ENCODE measurements at regions not wholly inside any gene's neighbourhood (a gene's known extent, or its start where the extent isn't known, plus 50 kb on each side); places are given as distances from the start of the nearest gene placed in this dataset.

DNA sequence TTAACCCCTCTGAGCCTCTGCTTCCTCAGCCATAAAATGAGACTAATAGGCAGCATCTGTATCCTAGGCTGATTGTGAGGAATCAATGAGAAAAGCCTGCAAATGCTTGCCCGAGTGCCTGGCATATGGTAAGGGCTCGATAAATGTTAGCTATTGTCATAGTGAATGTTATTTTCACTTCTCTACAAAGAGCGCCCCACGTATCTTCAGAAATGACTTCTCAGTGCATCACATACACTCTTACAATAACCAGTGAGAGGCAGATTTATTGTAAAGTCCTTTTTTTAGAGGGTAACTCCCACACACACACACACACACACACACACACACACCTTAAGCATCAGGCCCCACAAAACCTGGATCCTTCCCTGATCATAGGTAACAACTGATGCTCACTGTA lies 60.5 kb upstream of the SPATA12 start:
- Histone ChIP-seq H3K4me2 (ENCODE audit: low read length) (no peak overlapping the region), H3K27ac (ENCODE audit: low read depth, low read length) (no peak overlapping the region), H3K9me2 (ENCODE audit: insufficient read depth) (no peaks in the 10 kb centered on the region), H2AFZ (ENCODE audit: low read depth, low read length, poor library complexity, severe bottlenecking) (no peak overlapping the region), H3K9ac (ENCODE audit: low read length) (no peak overlapping the region), H3K79me2 (ENCODE audit: insufficient read depth, low read length) (no peaks in the 10 kb centered on the region), H3K27me3 (ENCODE audit: insufficient read depth, low read length) (no peaks in the 10 kb centered on the region), H3K36me3 (ENCODE audit: control insufficient read depth in 1 of 2, insufficient read depth in 2 of 2, low read length in 2 of 2) (peaks cover 0 to 4% of the 10 kb centered on the region in 2 experiments; a peak in 1 of 4 replicates), H3K9me3 (ENCODE audit: control insufficient read depth in 1 of 2, insufficient read depth in 1 of 2, low read depth in 1 of 2, low read length in 2 of 2) (no peaks in the 10 kb centered on the region), H3K4me1 (ENCODE audit: control insufficient read depth in 1 of 2, insufficient read depth in 2 of 2, low read length in 2 of 2) (peaks cover 0 to 8% of the 10 kb centered on the region in 2 experiments; a peak in 2 of 4 replicates), H4K20me1 (ENCODE audit: insufficient read depth) (no peaks in the 10 kb centered on the region), H3K4me3 (replicated peaks in 1 of 2; ENCODE audit: low read depth in 1 of 2, low read length in 2 of 2) (no peak overlapping the region)
- ChIA-PET POLR2A (no interaction called here), RAD21 (ENCODE audit: low non-redundant PET in 1 of 2, low total read pairs in 2 of 2, uncharacterized antibody in 2 of 2, unreplicated experiment in 2 of 2) (no interaction called here), CTCF (no interaction called here)
- intact Hi-C loops (cut with micrococcal nuclease): no loop called here
- TF ChIP-seq YY1 (IDR thresholded peaks at IDR 0.05; ENCODE audit: extremely low read depth, insufficient replicate concordance, low read depth, low read length) (no peak), CEBPB (IDR thresholded peaks at IDR 0.05; ENCODE audit: low read depth) (no peak), JUND (IDR thresholded peaks at IDR 0.05) (no peak), EGR1 (IDR thresholded peaks at IDR 0.05; ENCODE audit: low read depth) (no peak), ZNF274 (IDR thresholded peaks at IDR 0.05; ENCODE audit: low read depth, low read length) (no peak)
- TF ChIP-seq, protein P1, sequence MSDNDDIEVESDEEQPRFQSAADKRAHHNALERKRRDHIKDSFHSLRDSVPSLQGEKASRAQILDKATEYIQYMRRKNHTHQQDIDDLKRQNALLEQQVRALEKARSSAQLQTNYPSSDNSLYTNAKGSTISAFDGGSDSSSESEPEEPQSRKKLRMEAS (IDR thresholded peaks at IDR 0.05): no peak
- TF ChIP-seq, protein P2, sequence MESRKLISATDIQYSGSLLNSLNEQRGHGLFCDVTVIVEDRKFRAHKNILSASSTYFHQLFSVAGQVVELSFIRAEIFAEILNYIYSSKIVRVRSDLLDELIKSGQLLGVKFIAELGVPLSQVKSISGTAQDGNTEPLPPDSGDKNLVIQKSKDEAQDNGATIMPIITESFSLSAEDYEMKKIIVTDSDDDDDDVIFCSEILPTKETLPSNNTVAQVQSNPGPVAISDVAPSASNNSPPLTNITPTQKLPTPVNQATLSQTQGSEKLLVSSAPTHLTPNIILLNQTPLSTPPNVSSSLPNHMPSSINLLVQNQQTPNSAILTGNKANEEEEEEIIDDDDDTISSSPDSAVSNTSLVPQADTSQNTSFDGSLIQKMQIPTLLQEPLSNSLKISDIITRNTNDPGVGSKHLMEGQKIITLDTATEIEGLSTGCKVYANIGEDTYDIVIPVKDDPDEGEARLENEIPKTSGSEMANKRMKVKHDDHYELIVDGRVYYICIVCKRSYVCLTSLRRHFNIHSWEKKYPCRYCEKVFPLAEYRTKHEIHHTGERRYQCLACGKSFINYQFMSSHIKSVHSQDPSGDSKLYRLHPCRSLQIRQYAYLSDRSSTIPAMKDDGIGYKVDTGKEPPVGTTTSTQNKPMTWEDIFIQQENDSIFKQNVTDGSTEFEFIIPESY (IDR thresholded peaks at IDR 0.05; ENCODE audit: extremely low read depth, insufficient replicate concordance, low read length): no peak
- TF ChIP-seq, protein P3, sequence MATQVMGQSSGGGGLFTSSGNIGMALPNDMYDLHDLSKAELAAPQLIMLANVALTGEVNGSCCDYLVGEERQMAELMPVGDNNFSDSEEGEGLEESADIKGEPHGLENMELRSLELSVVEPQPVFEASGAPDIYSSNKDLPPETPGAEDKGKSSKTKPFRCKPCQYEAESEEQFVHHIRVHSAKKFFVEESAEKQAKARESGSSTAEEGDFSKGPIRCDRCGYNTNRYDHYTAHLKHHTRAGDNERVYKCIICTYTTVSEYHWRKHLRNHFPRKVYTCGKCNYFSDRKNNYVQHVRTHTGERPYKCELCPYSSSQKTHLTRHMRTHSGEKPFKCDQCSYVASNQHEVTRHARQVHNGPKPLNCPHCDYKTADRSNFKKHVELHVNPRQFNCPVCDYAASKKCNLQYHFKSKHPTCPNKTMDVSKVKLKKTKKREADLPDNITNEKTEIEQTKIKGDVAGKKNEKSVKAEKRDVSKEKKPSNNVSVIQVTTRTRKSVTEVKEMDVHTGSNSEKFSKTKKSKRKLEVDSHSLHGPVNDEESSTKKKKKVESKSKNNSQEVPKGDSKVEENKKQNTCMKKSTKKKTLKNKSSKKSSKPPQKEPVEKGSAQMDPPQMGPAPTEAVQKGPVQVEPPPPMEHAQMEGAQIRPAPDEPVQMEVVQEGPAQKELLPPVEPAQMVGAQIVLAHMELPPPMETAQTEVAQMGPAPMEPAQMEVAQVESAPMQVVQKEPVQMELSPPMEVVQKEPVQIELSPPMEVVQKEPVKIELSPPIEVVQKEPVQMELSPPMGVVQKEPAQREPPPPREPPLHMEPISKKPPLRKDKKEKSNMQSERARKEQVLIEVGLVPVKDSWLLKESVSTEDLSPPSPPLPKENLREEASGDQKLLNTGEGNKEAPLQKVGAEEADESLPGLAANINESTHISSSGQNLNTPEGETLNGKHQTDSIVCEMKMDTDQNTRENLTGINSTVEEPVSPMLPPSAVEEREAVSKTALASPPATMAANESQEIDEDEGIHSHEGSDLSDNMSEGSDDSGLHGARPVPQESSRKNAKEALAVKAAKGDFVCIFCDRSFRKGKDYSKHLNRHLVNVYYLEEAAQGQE (IDR thresholded peaks at IDR 0.05; ENCODE audit: low read depth): no peak
- no TSS peak for BruUV-seq (replicated peaks)
- ATAC-seq: no peak
- DNase-seq (ENCODE audit: low read depth, low spot score): no peak

Data from HCT116 (cell line).